H9 (cell line): ENCODE measurements at regions not wholly inside any gene's neighbourhood (a gene's known extent, or its start where the extent isn't known, plus 50 kb on each side); places are given as distances from the start of the nearest gene placed in this dataset.

Source experiments
- DNase-seq: peaks from one replicate; pipeline ENCODE4 v3.0.0-alpha.2; 2017
- H2AFZ ChIP-seq: one replicate; pipeline ENCODE4 v1.6.1; 2013; ENCODE audit warnings: mild to moderate bottlenecking, low read length, control low read depth, moderate library complexity
- H2AK5ac ChIP-seq: 2 replicates; pipeline ENCODE4 v1.6.1; 2013; ENCODE audit warnings: low read length, control low read depth, mixed read lengths; ENCODE audit not compliant: insufficient read length
- H2BK120ac ChIP-seq: one replicate; pipeline ENCODE4 v1.6.1; 2013; ENCODE audit warnings: low read depth, mild to moderate bottlenecking, low read length, control low read depth, inconsistent platforms; ENCODE audit not compliant: poor library complexity, severe bottlenecking
- H2BK12ac ChIP-seq: 2 replicates; pipeline ENCODE4 v1.6.1; 2013; ENCODE audit warnings: low read length, control low read depth, mixed read lengths, low read depth; ENCODE audit not compliant: insufficient read length
- H2BK15ac ChIP-seq: 2 replicates; pipeline ENCODE4 v1.6.1; 2013; ENCODE audit warnings: low read depth, low read length, control low read depth
- H2BK20ac ChIP-seq: one replicate; pipeline ENCODE4 v1.6.1; 2013; ENCODE audit warnings: low read depth, mild to moderate bottlenecking, low read length, control low read depth, inconsistent platforms; ENCODE audit not compliant: poor library complexity, severe bottlenecking
- H2BK5ac ChIP-seq: 2 replicates; pipeline ENCODE4 v1.6.1; 2013; ENCODE audit warnings: low read length, control low read depth, mixed read lengths; ENCODE audit not compliant: insufficient read length
- H3K14ac ChIP-seq: 2 replicates; pipeline ENCODE4 v1.6.1; 2013; ENCODE audit warnings: low read length, control low read depth; ENCODE audit not compliant: insufficient read depth
- H3K18ac ChIP-seq: 2 replicates; pipeline ENCODE4 v1.6.1; 2013; ENCODE audit warnings: low read depth, mild to moderate bottlenecking, mixed read lengths, low read length, control low read depth; ENCODE audit not compliant: insufficient read length
- H3K23ac ChIP-seq: 2 replicates; pipeline ENCODE4 v1.6.1; 2013; ENCODE audit warnings: low read length, control low read depth, mixed read lengths, low read depth; ENCODE audit not compliant: insufficient read length
- H3K23me2 ChIP-seq: 2 replicates; pipeline ENCODE4 v1.6.1; 2013; ENCODE audit warnings: low read depth, mild to moderate bottlenecking, mixed read lengths, low read length, control low read depth; ENCODE audit not compliant: insufficient read length, poor library complexity, severe bottlenecking
- H3K27ac ChIP-seq: 2 replicates; pipeline ENCODE4 v1.5.1; 2013; ENCODE audit warnings: low read length, control low read depth, mixed read lengths, low read depth; ENCODE audit not compliant: insufficient read length
- H3K27me3 ChIP-seq: 2 replicates; pipeline ENCODE4 v1.6.1; 2013; ENCODE audit warnings: low read length, control low read depth, inconsistent platforms; ENCODE audit not compliant: insufficient read depth
- H3K4ac ChIP-seq: 2 replicates; pipeline ENCODE4 v1.6.1; 2013; ENCODE audit warnings: low read depth, mild to moderate bottlenecking, control low read depth, inconsistent platforms, low read length, moderate library complexity
- H3K4me1 ChIP-seq: 2 replicates; pipeline ENCODE4 v1.6.1; 2013; ENCODE audit warnings: low read length, control low read depth, inconsistent platforms; ENCODE audit not compliant: insufficient read depth
- H3K4me2 ChIP-seq: 2 replicates; pipeline ENCODE4 v1.6.1; 2013; ENCODE audit warnings: low read length, control low read depth, mixed read lengths; ENCODE audit not compliant: insufficient read length, insufficient read depth
- H3K56ac ChIP-seq: 2 replicates; pipeline ENCODE4 v1.6.1; 2013; ENCODE audit warnings: low read depth, mild to moderate bottlenecking, mixed read lengths, low read length, control low read depth; ENCODE audit not compliant: insufficient read length
- H3K79me1 ChIP-seq: 2 replicates; pipeline ENCODE4 v1.6.1; 2013; ENCODE audit warnings: low read depth, mild to moderate bottlenecking, moderate library complexity, low read length, control low read depth, inconsistent platforms; ENCODE audit not compliant: insufficient read depth, poor library complexity, severe bottlenecking
- H3K79me2 ChIP-seq: 2 replicates; pipeline ENCODE4 v1.6.1; 2013; ENCODE audit warnings: low read length, control low read depth, inconsistent platforms; ENCODE audit not compliant: insufficient read depth
- H3K9ac ChIP-seq: 2 replicates; pipeline ENCODE4 v1.6.1; 2013; ENCODE audit warnings: low read length, control low read depth, mixed read lengths; ENCODE audit not compliant: insufficient read length; ENCODE audit errors: extremely low read depth
- H3K9me3 ChIP-seq: one replicate; pipeline ENCODE4 v1.6.1; 2013; ENCODE audit warnings: low read depth, low read length, inconsistent platforms; ENCODE audit not compliant: control insufficient read depth
- H3T11ph ChIP-seq: one replicate; pipeline ENCODE4 v1.6.1; 2013; ENCODE audit warnings: mild to moderate bottlenecking, low read length, control low read depth, inconsistent platforms
- H4K20me1 ChIP-seq: one replicate; pipeline ENCODE4 v1.6.1; 2013; ENCODE audit not compliant: control insufficient read depth, insufficient read length, insufficient read depth
- H4K5ac ChIP-seq: 2 replicates; pipeline ENCODE4 v1.6.1; 2013; ENCODE audit warnings: low read depth, mild to moderate bottlenecking, mixed read lengths, low read length, control low read depth; ENCODE audit not compliant: insufficient read length
- H4K8ac ChIP-seq: replicated peaks from 2 replicates; pipeline ENCODE4 v1.6.1; 2013; ENCODE audit warnings: low read length, control low read depth, mixed read lengths, low read depth; ENCODE audit not compliant: insufficient read length
- H4K91ac ChIP-seq: 2 replicates; pipeline ENCODE4 v1.6.1; 2013; ENCODE audit warnings: low read depth, mild to moderate bottlenecking, moderate library complexity, mixed read lengths, low read length, control low read depth; ENCODE audit not compliant: insufficient read length
- H3K27ac Mint-ChIP-seq, 3 experiments: 2 replicates in 2 of 3; 3 replicates in 1 of 3; pipeline ENCODE4 v1.8.0; 2020 to 2021; ENCODE audit warnings: mixed read lengths in 3 of 3, mild to moderate bottlenecking in 1 of 3, moderate library complexity in 1 of 3
- H3K27me3 Mint-ChIP-seq: 2 replicates; pipeline ENCODE4 v1.8.0; 2021; ENCODE audit warnings: low read depth, mild to moderate bottlenecking, moderate library complexity, mixed read lengths
- H3K36me3 Mint-ChIP-seq, 3 experiments: 2 replicates in 2 of 3; 3 replicates in 1 of 3; pipeline ENCODE4 v1.8.0; 2020 to 2021; ENCODE audit warnings: low read depth in 3 of 3, mixed read lengths in 3 of 3; ENCODE audit not compliant: insufficient read depth in 1 of 3
- H3K4me1 Mint-ChIP-seq, 2 experiments: 2 replicates each; pipeline ENCODE4 v1.8.0; 2020; ENCODE audit warnings: mixed read lengths in 2 of 2
- H3K4me3 Mint-ChIP-seq, 2 experiments: 2 replicates in 1 of 2; 3 replicates in 1 of 2; pipeline ENCODE4 v1.8.0; 2020 to 2021; ENCODE audit warnings: mild to moderate bottlenecking in 2 of 2, mixed read lengths in 2 of 2, moderate library complexity in 1 of 2
- H3K9me3 Mint-ChIP-seq, 2 experiments: 2 replicates in 1 of 2; 3 replicates in 1 of 2; pipeline ENCODE4 v1.8.0; 2020; ENCODE audit warnings: mild to moderate bottlenecking in 2 of 2, mixed read lengths in 2 of 2, moderate library complexity in 1 of 2
- CTCF ChIP-seq: fragments of 200-600 bp; sonication (generic); conservative IDR thresholded peaks from 3 replicates; pipeline ENCODE4 v1.8.0; 2021; ENCODE audit warnings: antibody characterized with exemption, mild to moderate bottlenecking
- WGBS: extraction: QIAGEN DNeasy Blood & Tissue Kit; methylation state at CpG from one replicate; pipeline ENCODE4 v1.1.7; 2013; ENCODE audit warnings: missing lambda C conversion rate, low lambda C conversion rate, mixed read lengths; ENCODE audit not compliant: insufficient read length; ENCODE audit errors: extremely low coverage; 5-methylcytosine and 5-hydroxymethylcytosine counted together

- Histone ChIP-seq H3K9ac (no peak overlapping the region), H3T11ph (no peak overlapping the region), H3K23ac (no peak overlapping the region), H3K9me3 (no peaks in the 10 kb centered on the region), H2BK15ac (no peak overlapping the region), H2BK12ac (no peak overlapping the region), H4K20me1 (no peaks in the 10 kb centered on the region), H3K4me2 (no peak overlapping the region), H3K27me3 (no peaks in the 10 kb centered on the region), H4K91ac (no peak overlapping the region), H2AFZ (no peak overlapping the region), H3K79me2 (no peaks in the 10 kb centered on the region; the same call in 1 of the 2 replicates), H3K4me1 (no peaks in the 10 kb centered on the region), H2BK20ac (no peak overlapping the region), H3K27ac (no peak overlapping the region), H3K79me1 (no peaks in the 10 kb centered on the region), H4K8ac (no peak overlapping the region), H3K56ac (no peak overlapping the region), H3K18ac (no peak overlapping the region), H2BK5ac (no peak overlapping the region), H2BK120ac (no peak overlapping the region), H3K23me2 (no peaks in the 10 kb centered on the region), H2AK5ac (no peak overlapping the region), H4K5ac (no peak overlapping the region), H3K4ac (no peak overlapping the region), H3K14ac (no peak overlapping the region; the same call in 1 of the 2 replicates)
- WGBS: no CpG with 5 or more reads among the region's 13 CpGs
- TF ChIP-seq CTCF: no peak
- peaks cover 0 to under 1% (median 0%) of the 10 kb centered on the region in 3 experiments; a peak in 2 of 7 replicates for H3K36me3 Mint-ChIP-seq
- peaks cover 8 to 15% of the 10 kb centered on the region in 2 experiments for H3K4me1 Mint-ChIP-seq
- H3K4me3 Mint-ChIP-seq: no peak overlapping the region
- no peak for DNase-seq
- H3K9me3 Mint-ChIP-seq: no peaks in the 10 kb centered on the region
- H3K27ac Mint-ChIP-seq: peak overlapping the region in 2 of 3 experiments; percentile 85 to 97; a peak in 3 of 7 replicates
- no peaks in the 10 kb centered on the region for H3K27me3 Mint-ChIP-seq
Measured at GRCh38 chr22:25364736-25365241, 145.3 kb downstream of the CRYBB2 start.
